T follicular helper cell (primary cell): ENCODE measurements at regions not wholly inside any gene's neighbourhood (a gene's known extent, or its start where the extent isn't known, plus 50 kb on each side); places are given as distances from the start of the nearest gene placed in this dataset.
"Not testable (repeated sequence)": the region's sequence is repeated elsewhere in the genome, so short reads cannot be mapped to it uniquely, and the experiment has no call there.

Experiments used
- DNase-seq: peaks from one replicate; pipeline ENCODE4 v3.0.0-alpha.2; 2020; ENCODE audit warnings: low read depth

DNA sequence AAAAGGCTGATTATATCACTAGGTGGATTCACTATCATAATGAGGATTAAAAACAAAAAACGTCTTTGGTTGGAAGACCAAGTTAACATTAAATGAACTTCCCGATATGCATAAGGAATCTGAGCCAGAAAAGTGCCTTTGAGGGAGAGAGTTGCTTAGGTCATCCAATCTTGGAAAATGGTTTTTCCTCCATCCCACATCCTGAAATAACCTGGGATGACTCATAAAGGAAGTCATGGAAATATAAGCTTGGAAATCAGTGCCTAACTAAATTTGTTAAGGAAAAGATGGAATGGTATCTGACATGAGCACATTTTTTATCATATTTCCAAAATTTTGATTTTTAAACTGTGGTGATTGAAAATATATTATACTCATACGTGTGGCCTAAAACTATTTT lies 66.0 kb downstream of the KBTBD8 start:
- DNase-seq = no peak

GRCh38 chr3:67067251-67067650 lies 69.1 kb downstream of the KBTBD8 start:
- no peak for DNase-seq

DNA sequence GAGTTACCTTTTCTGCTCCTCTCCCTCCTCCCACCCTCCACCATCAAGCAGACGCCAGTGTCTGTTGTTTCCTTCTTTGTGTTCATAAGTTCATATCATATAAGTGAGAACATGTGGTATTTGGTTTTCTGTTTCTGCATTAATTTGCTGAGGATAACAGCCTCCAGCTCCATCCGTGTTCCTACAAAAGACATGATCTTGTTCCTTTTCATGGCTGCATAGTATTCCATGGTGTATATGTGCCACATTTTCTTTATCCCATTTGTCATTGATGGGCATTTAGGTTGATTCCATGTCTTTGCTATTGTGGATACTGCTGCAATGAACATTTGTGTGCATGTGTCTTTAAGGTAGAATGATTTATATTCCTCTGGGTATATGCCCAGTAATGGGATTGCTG lies 74.5 kb downstream of the KBTBD8 start:
- not testable (repeated sequence) for DNase-seq

- no peak for DNase-seq
Observed at GRCh38 chr3:67073812-67074211, 75.7 kb downstream of the KBTBD8 start.

GRCh38 chr3:67075295-67075694 lies 77.2 kb downstream of the KBTBD8 start:
- no peak for DNase-seq

DNA sequence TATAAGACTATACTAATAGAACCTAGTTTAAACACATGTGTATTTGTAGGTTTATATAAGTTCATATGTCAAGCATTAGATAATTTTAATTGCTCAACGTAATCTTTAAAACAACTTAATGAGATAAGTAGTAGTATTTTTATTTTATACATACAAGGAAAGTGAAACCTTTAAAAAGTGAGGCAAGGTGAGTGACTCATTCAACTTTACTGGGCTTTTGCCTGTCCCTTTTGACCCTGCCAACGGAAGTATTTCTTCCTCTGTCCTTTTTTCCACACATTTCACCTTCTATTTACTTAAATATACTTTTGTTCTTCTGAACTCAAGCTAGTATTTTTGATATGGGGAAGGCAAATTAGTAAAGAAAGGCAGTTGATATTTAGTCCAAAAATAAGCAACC lies 78.5 kb downstream of the KBTBD8 start:
- DNase-seq = no peak

DNA sequence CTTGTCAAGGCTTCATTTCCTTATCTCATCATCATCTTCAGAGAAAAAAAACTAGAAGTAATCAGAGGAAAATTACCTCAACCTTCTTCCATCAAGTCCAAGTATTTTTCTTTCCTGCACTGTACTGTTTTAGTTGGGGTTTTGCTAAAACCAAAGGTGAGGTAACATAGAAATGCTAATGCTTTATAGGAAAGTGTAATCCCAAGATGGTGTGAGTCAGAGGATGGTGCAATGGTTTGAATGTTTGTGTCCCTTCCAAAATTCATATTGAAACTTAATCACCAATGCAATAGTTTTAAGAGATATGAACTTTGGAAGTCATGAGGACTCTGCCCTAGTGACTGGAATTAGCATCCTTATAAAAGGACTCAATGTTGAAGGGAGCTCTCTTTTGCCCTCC lies 79.5 kb downstream of the KBTBD8 start:
- DNase-seq = no peak

- no peak for DNase-seq
Observed at GRCh38 chr3:67082533-67083024, 84.5 kb downstream of the KBTBD8 start.

- DNase-seq = peak; percentile 13
Observed at GRCh38 chr3:67083277-67083676, 85.2 kb downstream of the KBTBD8 start.

DNA sequence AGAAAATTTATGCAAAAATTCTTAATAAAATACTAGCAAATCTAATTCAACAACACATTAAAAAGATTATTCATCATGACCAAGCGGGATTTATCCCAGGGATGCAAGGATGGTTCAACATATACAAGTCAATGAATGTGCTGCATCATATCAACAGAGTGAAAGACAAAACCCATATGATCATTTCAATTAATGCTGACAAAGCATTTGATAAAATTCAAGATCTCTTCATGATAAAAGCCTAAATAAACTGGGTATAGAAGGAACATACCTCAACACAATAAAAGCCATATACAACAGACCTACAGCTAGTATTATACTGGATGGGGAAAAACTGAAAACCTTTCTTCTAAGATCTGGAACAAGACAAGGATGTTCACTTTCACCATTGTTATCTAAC lies 89.7 kb downstream of the KBTBD8 start:
- DNase-seq = no peak

DNA sequence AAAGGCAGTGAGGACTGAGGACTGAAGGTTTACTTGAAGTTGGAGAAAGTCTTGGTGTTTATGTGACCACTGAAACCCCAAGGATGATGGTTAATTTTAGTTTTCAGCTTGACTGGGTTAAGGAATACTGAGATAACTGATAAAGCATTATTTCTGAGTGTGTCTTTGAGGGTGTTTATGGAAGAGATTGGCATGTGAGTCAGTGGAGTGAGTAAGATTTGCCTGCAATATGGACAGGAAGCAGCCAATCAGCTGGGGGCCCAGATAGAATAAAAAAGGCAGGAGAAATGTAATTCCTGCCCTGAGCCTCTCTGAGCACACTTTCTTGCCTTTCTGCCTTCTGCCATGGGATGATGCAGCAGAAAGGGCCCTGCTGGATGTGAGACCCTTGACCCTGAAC lies 92.4 kb downstream of the KBTBD8 start:
- DNase-seq = no peak

DNA sequence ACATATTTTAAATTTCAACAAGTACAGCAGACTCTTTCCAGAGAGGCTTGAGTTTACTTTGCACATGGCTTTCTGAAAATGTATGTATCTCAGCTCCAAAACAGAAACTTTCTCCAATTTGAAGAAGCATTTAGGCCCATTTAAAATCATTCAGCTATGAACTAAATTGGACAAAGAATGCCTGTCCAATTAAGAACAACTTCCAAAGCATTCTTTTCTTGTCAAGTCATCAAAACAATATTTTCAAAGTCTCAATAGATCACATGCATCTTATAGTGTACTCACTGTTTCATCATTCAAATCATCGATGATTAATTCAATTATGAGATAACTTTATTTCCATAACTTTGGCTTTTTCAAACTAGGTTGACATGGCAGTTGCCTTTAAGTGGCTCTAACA lies 95.2 kb downstream of the KBTBD8 start:
- DNase-seq = no peak

- DNase-seq = no peak
Observed at GRCh38 chr3:67094167-67094566, 96.1 kb downstream of the KBTBD8 start.

GRCh38 chr3:67094774-67095173 lies 96.7 kb downstream of the KBTBD8 start:
- DNase-seq = no peak

GRCh38 chr3:67104388-67104787 lies 106.3 kb downstream of the KBTBD8 start:
- DNase-seq = no peak

DNA sequence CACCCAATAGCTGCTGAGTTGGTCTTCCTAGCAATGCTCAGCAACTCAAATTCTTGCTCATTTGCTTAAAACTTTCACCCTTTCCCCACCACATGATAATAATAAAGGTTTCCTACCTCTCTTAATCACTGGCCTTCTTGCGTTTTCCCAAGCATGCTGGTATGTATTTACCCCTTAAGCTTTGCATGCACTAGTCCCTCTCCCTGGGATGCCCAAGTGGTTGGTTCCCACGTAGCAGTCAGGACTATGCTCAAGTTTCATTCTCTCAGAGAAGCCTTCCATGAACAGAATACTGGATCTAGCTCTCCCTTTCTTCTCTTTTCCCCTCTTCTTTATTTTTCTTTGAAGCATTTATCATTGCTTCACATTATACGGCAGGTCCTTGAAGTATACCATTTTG lies 108.8 kb downstream of the KBTBD8 start:
- DNase-seq = no peak

DNA sequence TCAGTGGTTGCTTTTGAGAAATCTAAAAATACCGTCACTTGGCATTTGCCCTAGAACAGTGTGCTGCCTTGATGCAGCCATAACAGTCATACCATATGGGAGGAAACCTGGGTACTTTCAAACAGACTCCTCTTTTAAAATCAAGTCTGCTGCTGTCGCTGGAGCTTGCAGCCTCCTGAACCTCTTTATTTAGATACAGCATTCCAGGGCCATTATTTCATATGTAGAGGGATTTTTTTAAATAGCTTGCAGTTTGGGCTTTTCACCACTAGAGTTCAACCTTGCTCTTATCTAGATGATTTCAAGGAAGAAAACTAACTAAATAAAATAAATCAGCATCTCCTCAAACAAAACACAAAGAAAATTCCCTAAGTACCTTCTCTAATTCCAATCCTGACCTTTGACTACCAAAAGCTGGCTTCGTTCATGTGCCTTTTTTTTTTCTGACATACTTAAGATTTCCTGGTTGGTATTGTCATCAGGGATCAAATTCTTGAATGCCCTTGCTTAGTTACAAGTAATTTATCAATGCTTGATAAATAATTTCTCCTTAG lies 111.6 kb downstream of the KBTBD8 start:
- no peak for DNase-seq

DNA sequence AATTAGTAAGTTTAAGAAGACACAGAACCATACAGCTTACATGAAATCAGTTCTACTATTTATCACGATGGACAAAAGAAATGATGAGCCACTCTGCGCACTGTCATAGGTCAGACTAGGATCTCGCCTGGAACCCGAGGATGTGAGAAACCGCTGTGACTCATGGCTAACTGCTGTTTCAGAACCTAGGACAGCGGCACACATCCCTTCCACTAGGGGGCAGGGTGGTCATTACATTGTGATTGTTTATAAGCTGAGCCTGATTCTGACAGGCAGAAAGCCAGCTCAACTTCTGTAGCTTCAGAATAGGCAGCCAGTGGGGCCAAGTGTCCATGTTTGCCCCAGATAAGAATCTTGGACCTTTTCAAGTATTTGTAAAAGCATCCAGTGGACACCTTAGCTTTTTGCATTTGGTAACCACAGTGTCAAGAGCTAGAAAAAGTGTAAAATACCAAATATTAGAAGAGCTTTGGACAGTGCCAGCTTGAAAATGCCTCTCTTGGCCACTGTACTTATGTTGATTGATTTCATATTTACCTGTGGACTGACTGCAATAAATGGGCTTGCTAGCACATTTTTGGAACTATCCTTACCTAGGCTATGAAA lies 115.8 kb downstream of the KBTBD8 start:
- DNase-seq = peak; percentile 56

DNA sequence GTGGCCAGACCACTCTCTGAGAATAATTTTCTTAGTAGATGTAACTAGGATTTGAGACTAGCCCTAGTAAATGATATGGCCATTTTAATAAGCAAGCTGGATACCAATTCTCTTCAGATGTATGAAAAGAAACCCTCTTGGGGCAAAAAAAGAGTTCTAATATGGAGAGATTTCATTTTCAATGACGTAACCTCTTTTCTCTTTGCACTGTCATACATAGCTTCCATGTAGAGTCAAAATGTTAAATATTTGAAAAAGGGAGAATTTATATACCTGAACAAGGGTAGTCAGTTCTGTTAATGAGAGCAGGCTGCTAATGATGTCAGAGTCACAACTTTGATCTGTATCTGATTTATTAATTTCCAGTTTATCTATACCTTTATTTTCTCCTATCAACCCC lies 120.0 kb downstream of the KBTBD8 start:
- no peak for DNase-seq

GRCh38 chr3:67118635-67119034 lies 120.5 kb downstream of the KBTBD8 start:
- no peak for DNase-seq

- no peak for DNase-seq
Observed at GRCh38 chr3:67123914-67124313, 125.8 kb downstream of the KBTBD8 start.

- DNase-seq = no peak
Observed at GRCh38 chr3:67127254-67127653, 129.1 kb downstream of the KBTBD8 start.

DNA sequence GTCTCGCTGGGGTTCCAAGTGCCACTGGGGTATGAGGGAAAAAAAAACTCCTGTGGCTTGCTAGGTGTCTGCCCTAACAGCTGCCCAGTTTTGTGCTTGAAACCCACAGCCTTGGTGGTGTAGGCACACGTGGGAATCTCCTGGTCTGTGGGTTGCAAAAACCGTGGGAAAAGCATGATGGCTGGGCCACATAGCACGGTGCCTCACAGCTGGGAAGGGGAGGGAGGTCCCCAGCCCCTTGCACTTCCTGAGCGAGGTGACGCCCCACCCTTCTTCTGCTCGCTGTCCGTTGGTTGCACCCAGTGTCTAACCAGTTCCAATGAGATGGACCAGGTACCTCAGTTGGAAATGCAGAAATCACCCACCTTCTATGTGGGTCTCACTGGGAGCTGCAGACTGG lies 144.3 kb downstream of the KBTBD8 start:
- DNase-seq = no peak

DNA sequence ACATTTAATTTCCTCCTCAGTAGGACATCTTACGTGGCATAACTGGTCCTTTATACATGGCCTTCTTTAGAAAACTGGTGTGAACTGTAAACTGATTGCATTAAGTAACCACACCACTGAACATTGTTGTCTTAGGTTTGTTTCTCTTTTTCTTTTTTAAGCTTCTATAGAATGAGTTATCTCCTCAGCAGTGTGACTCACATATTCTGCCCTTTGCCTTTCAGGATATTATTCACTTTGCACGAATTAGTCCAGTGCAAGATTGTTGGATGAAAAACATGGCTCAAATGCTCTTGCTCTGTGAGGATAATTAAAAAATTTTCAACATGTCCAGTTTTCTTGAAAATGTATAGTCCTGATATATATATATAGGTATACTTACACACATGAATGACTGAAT lies 147.6 kb downstream of the KBTBD8 start:
- DNase-seq = no peak
